Panc1 (cell line): ENCODE measurements at regions not wholly inside any gene's neighbourhood (a gene's known extent, or its start where the extent isn't known, plus 50 kb on each side); places are given as distances from the start of the nearest gene placed in this dataset.

Experiments used
- ATAC-seq: fragments of 200-7000 bp; cut with Tn5 transposase; 2 replicates; pipeline ENCODE4 v1.9.1; 2020; ENCODE audit warnings: mild to moderate bottlenecking, moderate library complexity
- BruUV-seq: library from RNA; stranded (reverse); fragments of 400-500 nt; replicated peaks from 2 replicates; lab custom pipeline; 2021; lab: Mats Ljungman, UMichigan
- CTCF ChIA-PET: fragments of 300-600 bp; sonication (Branson Sonifier 250); formaldehyde crosslinking; loops from one replicate; lab custom pipeline; 2022; ENCODE audit warnings: antibody characterized with exemption; lab: Charles Lee
- POLR2A ChIA-PET: fragments of 300-600 bp; sonication (Branson Sonifier 250); formaldehyde crosslinking; loops from one replicate; lab custom pipeline; 2022; ENCODE audit warnings: antibody characterized with exemption; lab: Charles Lee
- DNase-seq: peaks from one replicate; pipeline ENCODE4 v3.0.0-alpha.2; 2010; ENCODE audit warnings: low read depth, low spot score
- H3K27ac ChIP-seq: 2 replicates; pipeline ENCODE4 v1.5.1; 2011; ENCODE audit warnings: mild to moderate bottlenecking, low read length, inconsistent platforms
- H3K27me3 ChIP-seq: fragments of 200-500 bp; sonication (Bioruptor generic); 2 replicates; pipeline ENCODE4 v1.6.0; 2014; ENCODE audit warnings: low read length, inconsistent platforms; ENCODE audit not compliant: control insufficient read depth, insufficient read depth
- H3K36me3 ChIP-seq: fragments of 200-500 bp; sonication (Bioruptor generic); 2 replicates; pipeline ENCODE4 v1.5.1; 2014; ENCODE audit warnings: inconsistent platforms, mild to moderate bottlenecking, low read length, moderate library complexity; ENCODE audit not compliant: control insufficient read depth, insufficient read depth
- H3K4me1 ChIP-seq: 2 replicates; pipeline ENCODE4 v1.5.1; 2011; ENCODE audit warnings: inconsistent platforms, mild to moderate bottlenecking, low read length, moderate library complexity; ENCODE audit not compliant: control insufficient read depth, insufficient read depth
- H3K4me3 ChIP-seq, 2 experiments: 2 replicates each; pipeline ENCODE4 v1.5.1; 2011 to 2012; ENCODE audit warnings: low read depth in 2 of 2, low read length in 2 of 2, mild to moderate bottlenecking in 2 of 2, inconsistent platforms in 1 of 2, moderate library complexity in 1 of 2
- H3K9me3 ChIP-seq: fragments of 200-500 bp; sonication (Bioruptor generic); 2 replicates; pipeline ENCODE4 v1.5.1; 2014; ENCODE audit warnings: low read depth, mild to moderate bottlenecking, inconsistent platforms, low read length, moderate library complexity; ENCODE audit not compliant: control insufficient read depth, insufficient read depth
- POLR2AphosphoS5 ChIP-seq: IDR thresholded peaks from 2 replicates; pipeline ENCODE4 v1.6.1; 2012; ENCODE audit warnings: mild to moderate bottlenecking, low read depth, low read length, moderate library complexity
- SIN3A ChIP-seq: IDR thresholded peaks from 2 replicates; pipeline ENCODE4 v1.6.1; 2012; ENCODE audit warnings: low read depth, mild to moderate bottlenecking, low read length, moderate library complexity, borderline replicate concordance; ENCODE audit not compliant: insufficient read depth
- TCF7L2 ChIP-seq: IDR thresholded peaks from 2 replicates; pipeline ENCODE4 v1.6.1; 2011; ENCODE audit warnings: mild to moderate bottlenecking, low read depth, low read length, inconsistent platforms
- in situ Hi-C: cut with HindIII; loops from 2 replicates; pipeline ENCODE4 v1.10.0; 2016; ENCODE audit warnings: low sequenced_read_pairs, low pct_unique_long_range_greater_than_20kb
- intact Hi-C: fragments of 100-400 bp; cut with micrococcal nuclease; formaldehyde crosslinking; loops from one replicate; pipeline ENCODE4 v1.10.0; 2022; ENCODE audit not compliant: unreplicated experiment
- TF ChIP-seq, protein P1 (sequence below), 2 experiments: IDR thresholded peaks; 2 replicates each; pipeline ENCODE4 v1.6.1; 2011 to 2012; ENCODE audit warnings: low read depth in 2 of 2, control low read depth in 1 of 2, low read length in 1 of 2, mild to moderate bottlenecking in 1 of 2, moderate library complexity in 1 of 2; ENCODE audit not compliant: insufficient read depth in 1 of 2
- TF ChIP-seq, protein P2 (sequence below): fragments of 450-650 bp; IDR thresholded peaks from 2 replicates; pipeline ENCODE4 v1.5.1; 2017; ENCODE audit warnings: mild to moderate bottlenecking

DNA sequence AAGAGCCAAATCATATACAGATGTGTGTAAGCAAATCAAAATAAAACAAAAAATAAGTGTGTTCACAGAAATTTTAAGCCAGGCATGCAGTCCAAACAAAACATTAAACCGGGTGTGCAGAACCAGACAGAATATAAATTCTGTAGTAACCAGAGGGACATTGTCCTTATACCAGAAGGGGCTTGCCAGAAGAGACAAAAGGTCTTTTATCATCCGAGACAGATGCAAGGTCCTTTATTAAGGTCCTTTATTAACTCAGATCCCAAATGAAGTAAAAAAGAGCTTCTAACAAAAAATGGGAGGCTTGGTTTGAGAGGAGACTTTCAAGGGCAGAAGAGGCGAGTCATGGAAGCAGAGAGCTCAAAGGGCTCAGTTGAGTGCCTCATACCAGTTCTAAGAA lies 59.2 kb downstream of the RGS12 start:
- no peak for DNase-seq
- H3K9me3 ChIP-seq = no peaks in the 10 kb centered on the region
- no peaks in the 10 kb centered on the region for H3K36me3 ChIP-seq
- intact Hi-C loops (no loop called here), in situ Hi-C loops (no loop called here)
- ChIA-PET CTCF (no interaction called here), POLR2A (no interaction called here)
- no peaks in the 10 kb centered on the region for H3K4me1 ChIP-seq
- no peak overlapping the region for H3K4me3 ChIP-seq
- no peak for ATAC-seq
- H3K27me3 ChIP-seq = no peaks in the 10 kb centered on the region
- no TSS peak for BruUV-seq
- TF ChIP-seq, protein P1, sequence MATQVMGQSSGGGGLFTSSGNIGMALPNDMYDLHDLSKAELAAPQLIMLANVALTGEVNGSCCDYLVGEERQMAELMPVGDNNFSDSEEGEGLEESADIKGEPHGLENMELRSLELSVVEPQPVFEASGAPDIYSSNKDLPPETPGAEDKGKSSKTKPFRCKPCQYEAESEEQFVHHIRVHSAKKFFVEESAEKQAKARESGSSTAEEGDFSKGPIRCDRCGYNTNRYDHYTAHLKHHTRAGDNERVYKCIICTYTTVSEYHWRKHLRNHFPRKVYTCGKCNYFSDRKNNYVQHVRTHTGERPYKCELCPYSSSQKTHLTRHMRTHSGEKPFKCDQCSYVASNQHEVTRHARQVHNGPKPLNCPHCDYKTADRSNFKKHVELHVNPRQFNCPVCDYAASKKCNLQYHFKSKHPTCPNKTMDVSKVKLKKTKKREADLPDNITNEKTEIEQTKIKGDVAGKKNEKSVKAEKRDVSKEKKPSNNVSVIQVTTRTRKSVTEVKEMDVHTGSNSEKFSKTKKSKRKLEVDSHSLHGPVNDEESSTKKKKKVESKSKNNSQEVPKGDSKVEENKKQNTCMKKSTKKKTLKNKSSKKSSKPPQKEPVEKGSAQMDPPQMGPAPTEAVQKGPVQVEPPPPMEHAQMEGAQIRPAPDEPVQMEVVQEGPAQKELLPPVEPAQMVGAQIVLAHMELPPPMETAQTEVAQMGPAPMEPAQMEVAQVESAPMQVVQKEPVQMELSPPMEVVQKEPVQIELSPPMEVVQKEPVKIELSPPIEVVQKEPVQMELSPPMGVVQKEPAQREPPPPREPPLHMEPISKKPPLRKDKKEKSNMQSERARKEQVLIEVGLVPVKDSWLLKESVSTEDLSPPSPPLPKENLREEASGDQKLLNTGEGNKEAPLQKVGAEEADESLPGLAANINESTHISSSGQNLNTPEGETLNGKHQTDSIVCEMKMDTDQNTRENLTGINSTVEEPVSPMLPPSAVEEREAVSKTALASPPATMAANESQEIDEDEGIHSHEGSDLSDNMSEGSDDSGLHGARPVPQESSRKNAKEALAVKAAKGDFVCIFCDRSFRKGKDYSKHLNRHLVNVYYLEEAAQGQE (IDR thresholded peaks at IDR 0.05; ENCODE audit: insufficient read depth in 1 of 2, low read depth in 2 of 2, low read length in 1 of 2) = no peak
- TF ChIP-seq SIN3A (no peak), TCF7L2 (no peak), POLR2AphosphoS5 (no peak)
- TF ChIP-seq, protein P2, sequence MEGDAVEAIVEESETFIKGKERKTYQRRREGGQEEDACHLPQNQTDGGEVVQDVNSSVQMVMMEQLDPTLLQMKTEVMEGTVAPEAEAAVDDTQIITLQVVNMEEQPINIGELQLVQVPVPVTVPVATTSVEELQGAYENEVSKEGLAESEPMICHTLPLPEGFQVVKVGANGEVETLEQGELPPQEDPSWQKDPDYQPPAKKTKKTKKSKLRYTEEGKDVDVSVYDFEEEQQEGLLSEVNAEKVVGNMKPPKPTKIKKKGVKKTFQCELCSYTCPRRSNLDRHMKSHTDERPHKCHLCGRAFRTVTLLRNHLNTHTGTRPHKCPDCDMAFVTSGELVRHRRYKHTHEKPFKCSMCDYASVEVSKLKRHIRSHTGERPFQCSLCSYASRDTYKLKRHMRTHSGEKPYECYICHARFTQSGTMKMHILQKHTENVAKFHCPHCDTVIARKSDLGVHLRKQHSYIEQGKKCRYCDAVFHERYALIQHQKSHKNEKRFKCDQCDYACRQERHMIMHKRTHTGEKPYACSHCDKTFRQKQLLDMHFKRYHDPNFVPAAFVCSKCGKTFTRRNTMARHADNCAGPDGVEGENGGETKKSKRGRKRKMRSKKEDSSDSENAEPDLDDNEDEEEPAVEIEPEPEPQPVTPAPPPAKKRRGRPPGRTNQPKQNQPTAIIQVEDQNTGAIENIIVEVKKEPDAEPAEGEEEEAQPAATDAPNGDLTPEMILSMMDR = no peak
- H3K27ac ChIP-seq = no peak overlapping the region

DNA sequence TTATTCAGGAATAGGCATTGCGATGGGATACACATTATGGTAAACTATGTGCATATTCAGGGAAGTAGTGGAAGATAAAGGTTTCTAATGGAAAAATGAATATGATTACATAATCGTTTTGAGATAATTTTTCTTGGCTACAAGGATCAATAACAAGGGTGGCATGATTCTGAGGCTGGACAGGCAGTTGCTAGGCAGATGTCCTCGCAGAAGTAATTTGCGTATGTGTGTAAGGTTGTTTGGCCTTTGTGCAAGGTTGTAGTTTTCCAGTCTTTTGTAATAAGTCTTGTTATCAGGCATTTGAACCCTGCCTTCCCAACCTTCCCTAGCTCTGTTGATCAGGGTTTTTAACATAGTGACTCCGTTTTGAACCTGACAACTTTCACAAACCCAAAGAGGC lies 59.7 kb downstream of the RGS12 start:
- Histone ChIP-seq H3K27ac (no peak overlapping the region), H3K9me3 (no peaks in the 10 kb centered on the region), H3K4me1 (no peaks in the 10 kb centered on the region), H3K36me3 (no peaks in the 10 kb centered on the region), H3K27me3 (no peaks in the 10 kb centered on the region), H3K4me3 (no peak overlapping the region)
- BruUV-seq = no TSS peak
- no peak for ATAC-seq
- ChIA-PET POLR2A (no interaction called here), CTCF (no interaction called here)
- no peak for TF ChIP-seq POLR2AphosphoS5
- TF ChIP-seq, protein P1 (IDR thresholded peaks at IDR 0.05; ENCODE audit: insufficient read depth in 1 of 2, low read depth in 2 of 2, low read length in 1 of 2) = no peak
- no peak for TF ChIP-seq TCF7L2
- TF ChIP-seq SIN3A = no peak
- in situ Hi-C loops (no loop called here), intact Hi-C loops (no loop called here)
- DNase-seq = no peak
